LNCAP (cell line): ENCODE measurements at regions not wholly inside any gene's neighbourhood (a gene's known extent, or its start where the extent isn't known, plus 50 kb on each side); places are given as distances from the start of the nearest gene placed in this dataset.

Source experiments
- TF ChIP-seq, protein P1 (sequence below): fragments of 450-650 bp; IDR thresholded peaks from 2 replicates; pipeline ENCODE4 v1.5.1; 2017; ENCODE audit warnings: mild to moderate bottlenecking

DNA sequence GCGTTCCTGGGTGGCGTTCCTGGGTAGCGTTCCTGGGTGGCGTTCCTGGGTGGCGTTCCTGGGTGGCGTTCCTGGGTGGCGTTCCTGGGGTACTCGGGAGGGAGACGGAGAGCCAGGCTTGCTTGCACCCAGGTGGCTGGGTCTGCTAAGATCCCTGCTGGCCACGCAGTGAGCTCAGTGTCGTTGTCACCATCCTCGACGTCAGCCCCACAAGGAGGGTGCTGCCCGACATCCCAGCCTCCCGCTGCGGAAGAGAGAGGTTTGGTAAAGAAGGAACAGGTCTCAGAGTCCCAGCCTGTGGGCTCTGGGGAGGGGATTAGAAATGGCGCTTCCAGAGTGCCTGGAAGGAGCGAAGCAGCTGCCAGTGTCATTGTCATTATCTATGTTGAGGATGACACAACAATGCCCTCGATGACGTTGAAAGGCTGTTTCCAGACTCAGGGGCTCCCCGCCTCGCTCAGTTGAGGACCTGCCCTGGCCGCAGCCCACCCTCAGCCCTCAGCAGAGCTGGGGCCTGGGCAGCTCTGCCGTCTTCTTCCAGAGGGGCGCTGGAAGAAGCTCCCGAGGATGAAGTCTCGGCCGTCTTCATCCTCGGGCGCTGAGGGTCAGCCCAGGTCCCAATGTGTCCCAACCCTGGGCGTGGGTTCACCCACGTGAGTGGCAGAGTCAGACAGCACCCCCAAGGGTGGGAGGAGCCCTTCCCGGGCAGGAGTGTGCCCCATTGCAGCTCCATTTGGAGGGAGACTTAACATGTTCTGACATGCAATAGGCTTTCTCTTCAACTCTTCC is 328.8 kb downstream of the ADGRD1 start:
- TF ChIP-seq, protein P1, sequence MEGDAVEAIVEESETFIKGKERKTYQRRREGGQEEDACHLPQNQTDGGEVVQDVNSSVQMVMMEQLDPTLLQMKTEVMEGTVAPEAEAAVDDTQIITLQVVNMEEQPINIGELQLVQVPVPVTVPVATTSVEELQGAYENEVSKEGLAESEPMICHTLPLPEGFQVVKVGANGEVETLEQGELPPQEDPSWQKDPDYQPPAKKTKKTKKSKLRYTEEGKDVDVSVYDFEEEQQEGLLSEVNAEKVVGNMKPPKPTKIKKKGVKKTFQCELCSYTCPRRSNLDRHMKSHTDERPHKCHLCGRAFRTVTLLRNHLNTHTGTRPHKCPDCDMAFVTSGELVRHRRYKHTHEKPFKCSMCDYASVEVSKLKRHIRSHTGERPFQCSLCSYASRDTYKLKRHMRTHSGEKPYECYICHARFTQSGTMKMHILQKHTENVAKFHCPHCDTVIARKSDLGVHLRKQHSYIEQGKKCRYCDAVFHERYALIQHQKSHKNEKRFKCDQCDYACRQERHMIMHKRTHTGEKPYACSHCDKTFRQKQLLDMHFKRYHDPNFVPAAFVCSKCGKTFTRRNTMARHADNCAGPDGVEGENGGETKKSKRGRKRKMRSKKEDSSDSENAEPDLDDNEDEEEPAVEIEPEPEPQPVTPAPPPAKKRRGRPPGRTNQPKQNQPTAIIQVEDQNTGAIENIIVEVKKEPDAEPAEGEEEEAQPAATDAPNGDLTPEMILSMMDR: no peak

DNA sequence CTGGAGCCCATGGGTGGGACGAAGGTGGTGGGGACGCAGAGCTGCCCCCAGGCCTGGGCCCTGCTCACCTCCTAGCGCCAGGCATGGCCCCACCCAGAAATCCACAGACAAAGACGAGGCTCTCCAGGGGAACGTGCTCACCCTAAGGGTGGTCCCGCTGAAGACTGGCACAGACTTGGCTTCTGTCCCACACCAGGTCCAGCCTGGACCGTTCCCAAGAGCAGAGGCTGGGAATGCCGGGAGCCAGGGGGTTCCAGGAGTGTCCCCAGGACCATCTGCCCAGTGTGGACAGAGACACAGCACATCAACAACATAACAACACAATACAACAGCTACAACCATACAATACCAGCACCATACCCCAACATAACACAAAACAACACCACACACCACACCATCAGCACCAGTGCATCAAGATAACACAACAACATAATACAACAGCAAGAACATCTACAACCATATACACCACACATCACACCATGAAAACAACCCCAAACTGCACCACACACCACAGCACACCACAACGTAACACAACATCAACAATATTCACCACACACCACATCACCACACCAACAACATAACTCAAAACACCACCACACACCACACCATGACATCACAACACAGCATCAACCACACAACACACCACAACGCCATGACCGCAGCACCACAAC is 329.6 kb downstream of the ADGRD1 start:
- TF ChIP-seq, protein P1: no peak

DNA sequence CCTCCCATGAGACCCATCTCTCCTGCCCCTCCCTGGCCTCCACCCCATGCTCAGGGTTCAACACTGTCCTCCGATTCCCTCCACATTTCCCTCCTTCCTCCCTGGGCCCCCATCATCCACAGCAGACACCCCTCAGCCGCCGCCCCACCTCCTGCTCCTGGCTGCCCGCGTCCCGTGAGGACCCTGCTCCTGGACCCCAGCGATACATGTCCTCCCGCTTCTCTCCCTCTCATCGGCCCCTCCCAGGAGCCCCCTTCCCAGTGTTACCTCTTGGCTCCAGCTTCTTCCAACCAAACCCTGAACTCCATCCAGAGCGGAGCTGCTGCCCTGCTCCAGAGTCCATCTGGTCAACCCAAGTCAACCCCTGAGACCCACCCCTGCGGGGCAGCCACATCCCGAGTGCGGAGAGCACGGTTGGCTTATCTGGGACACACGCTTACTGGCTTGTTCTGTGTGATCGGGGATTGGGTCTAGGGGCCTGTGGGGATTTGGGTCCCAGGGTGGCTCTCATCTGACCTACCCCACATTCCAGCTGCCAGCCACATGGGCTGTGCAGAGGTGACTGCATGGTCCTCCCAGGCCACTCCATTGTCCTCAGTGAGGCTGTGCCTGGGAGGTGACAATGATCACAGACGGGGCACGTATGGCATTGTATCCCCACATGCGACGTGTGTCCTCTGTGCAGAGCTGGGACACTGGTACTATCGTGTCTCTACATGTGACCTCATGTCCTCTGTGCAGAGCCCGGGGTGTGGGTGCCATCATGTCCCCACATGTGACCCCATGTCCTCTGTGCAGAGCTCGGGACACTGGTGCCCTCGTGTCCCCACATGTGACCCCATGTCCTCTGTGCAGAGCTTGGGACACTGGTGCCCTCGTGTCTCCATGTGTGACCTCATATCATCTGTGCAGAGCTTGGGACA is 333.6 kb downstream of the ADGRD1 start:
- TF ChIP-seq, protein P1: no peak

DNA sequence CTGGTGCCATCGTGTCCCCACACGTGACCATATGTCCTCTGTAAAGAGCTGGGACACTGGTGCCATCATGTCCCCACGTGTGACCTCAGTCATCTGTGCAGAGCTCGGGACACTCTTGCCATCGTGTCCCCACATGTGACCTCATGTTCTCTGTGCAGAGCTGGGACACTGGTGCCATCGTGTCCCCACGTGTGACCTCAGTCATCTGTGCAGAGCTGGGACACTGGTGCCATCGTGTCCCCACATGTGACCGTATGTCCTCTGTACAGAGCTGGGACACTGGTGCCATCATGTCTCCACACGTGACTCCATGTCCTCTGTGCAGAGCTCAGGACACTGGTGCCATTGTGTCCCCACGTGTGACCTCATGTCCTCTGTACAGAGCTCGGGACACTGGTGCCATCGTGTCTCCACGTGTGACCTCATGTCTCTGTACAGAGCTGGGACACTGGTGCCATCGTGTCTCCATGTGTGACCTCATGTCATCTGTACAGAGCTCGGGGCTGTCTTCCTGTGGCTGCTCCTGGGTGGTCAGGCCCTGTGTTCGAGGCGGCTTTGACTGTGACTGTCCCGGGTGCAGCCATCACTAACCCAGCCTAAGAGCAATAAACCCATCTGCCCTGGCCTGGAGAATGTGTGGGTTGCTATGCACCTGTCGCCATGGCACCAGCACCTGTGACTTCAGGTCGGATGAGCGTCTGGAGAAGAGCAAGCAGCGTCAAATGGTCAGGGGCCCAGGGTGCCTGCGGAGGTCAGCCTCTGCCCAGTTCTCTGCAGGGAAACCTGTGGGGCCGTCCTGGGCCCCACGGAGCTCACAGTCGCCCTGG is 334.4 kb downstream of the ADGRD1 start:
- TF ChIP-seq, protein P1: no peak

DNA sequence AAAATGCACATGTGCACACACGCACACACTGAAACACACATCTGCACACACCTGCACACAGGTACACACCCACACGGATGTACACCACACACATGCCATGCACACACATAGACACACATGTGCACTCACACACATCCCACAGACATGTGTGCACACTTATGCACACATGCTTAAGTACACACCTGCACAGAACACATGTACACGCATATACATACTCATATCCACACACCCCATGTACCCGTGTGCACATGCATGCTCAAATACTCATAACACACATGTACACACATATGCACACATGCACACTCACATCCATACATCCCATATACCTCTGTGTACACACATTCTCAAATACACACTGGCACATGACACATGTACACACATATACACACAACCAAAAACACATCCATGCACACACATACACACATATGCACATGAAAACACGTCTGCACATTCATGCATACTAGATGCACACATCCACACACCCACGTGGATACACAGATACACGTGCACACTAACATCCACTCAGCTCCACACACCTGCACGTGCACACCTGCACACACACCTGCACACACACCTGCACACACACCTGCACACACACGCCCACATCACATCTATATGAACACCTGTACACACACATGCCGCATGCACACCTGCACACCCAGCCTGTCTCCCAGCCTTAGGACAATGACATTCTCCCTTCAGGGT is 336.7 kb downstream of the ADGRD1 start:
- TF ChIP-seq, protein P1: no peak

DNA sequence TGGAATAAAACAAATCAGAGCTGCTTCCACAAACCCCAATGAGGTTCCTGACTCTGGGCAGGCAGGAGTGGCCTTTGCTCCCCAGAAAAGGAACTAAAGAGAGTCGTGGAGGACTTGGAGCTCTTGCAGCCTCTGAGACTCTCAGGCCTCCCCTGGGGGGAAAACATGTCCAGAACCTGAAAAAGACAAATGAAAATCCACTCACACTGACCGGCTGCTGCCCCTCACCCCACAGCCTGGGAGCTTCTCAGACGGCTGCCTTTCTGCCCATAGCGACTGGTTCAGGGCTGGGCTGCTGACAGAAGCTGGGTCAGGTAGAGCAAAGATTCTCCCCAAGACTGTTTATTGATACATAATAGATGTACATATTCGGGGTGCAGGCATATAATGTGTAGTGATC is 356.0 kb downstream of the ADGRD1 start:
- TF ChIP-seq, protein P1: no peak
